ENCODE measurements at regions not wholly inside any gene's neighbourhood (a gene's known extent, or its start where the extent isn't known, plus 50 kb on each side); places are given as distances from the start of the nearest gene placed in this dataset.
"Not testable (repeated sequence)": the region's sequence is repeated elsewhere in the genome, so short reads cannot be mapped to it uniquely, and the experiment has no call there.

- peak; percentile 54 for TF ChIP-seq CTCF (conservative IDR thresholded peaks at IDR 0.05)
- H3K27ac ChIP-seq = not testable (repeated sequence)
Observed at GRCh38 chr20:28625112-28625511, 2632.4 kb upstream of the DEFB115 start.

GRCh38 chr20:28640831-28641230 lies 2616.6 kb upstream of the DEFB115 start:
- H3K27ac ChIP-seq = not testable (repeated sequence)

Measured in C4-2B (cell line).